ENCODE measurements at regions not wholly inside any gene's neighbourhood (a gene's known extent, or its start where the extent isn't known, plus 50 kb on each side); places are given as distances from the start of the nearest gene placed in this dataset.
"Not testable (repeated sequence)": the region's sequence is repeated elsewhere in the genome, so short reads cannot be mapped to it uniquely, and the experiment has no call there.

DNA sequence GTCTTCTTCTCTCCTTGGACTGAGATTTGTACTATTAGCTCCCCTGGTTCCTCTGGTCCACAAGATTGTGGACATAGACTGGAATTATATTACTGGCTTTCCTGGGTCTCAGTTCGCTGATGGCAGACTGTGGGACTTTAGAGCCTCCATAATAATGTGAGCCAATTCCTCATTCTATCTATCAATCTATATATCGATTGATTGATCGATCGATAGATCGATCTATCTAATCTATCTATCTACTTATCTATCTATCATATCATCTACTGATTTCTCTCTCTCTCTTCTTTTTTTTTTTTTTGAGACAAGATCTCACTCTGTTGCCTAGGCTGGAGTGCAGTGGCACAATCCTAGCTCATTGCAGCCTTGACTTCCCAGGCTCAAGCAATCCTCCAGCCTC, 51.5 kb upstream of the DDR1 start:
- no peak for FAIRE-seq

DNA sequence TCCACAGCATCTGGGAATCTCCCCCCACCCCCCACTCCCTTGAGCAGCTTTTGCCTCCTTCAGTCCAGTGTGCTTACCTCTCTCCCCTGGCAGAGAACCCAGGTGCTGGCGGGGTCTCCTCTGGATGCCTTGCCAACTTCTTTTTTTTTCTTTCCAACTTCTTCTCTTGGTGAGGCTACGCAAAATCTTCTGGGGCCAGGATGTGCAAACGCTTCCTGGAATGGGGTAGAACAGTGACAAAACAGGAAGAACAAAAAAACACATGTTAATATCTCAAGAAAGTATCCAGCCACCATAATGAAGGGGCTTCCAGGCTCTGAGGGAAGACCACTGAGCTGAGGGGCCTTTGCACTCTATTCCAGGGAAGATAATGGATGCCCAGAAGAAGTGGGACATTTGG, 53.9 kb upstream of the DDR1 start:
- no peak for FAIRE-seq

DNA sequence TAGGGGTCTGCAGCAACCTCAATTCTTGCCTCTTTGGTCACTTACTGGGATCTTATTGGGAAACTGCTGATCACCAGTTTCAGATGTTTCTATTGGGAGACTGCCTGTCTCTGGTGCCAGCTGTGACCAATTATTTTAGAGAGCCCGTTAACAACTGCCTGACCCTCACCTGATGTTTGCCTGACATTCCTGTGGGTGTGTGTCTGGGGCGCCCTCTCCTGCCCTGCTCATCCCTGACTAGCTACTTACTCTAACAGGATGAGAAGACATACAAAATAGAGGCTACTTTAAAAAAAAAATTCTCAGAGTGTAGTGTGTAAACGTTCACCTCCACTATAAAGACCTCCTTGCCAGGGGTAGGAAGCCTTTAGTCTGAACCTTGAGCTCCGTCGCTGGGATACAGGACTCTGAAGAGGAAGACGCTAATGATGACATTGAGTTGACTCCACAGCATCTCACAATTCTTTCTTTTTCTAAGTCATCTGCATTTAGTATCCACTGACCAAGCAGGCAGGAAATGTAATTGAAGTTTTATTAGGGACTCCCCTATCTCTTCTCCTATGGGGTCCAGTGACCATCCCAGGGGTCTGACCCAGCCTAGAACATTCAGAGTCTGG, 54.6 kb upstream of the DDR1 start:
- no peak for FAIRE-seq

DNA sequence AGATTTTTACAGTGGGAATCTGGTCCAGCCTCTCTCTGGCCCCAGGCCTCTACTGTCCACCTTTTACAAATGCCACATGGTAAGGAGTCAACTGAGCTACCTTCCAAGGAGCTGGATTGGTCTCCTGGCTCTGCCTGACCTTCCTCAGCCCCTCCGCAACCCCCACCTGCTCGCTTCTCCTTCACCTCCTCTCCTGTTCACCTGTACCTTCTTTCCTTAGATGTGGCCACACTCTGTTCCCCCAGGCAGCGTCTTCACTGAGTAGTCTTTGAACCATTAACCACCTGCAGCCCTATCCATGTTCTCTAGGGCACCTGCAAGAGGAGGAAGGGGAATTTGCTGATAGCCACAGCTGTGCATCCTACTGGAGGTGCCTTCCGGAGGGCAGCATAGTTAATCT, 55.3 kb upstream of the DDR1 start:
- FAIRE-seq, result no peak

DNA sequence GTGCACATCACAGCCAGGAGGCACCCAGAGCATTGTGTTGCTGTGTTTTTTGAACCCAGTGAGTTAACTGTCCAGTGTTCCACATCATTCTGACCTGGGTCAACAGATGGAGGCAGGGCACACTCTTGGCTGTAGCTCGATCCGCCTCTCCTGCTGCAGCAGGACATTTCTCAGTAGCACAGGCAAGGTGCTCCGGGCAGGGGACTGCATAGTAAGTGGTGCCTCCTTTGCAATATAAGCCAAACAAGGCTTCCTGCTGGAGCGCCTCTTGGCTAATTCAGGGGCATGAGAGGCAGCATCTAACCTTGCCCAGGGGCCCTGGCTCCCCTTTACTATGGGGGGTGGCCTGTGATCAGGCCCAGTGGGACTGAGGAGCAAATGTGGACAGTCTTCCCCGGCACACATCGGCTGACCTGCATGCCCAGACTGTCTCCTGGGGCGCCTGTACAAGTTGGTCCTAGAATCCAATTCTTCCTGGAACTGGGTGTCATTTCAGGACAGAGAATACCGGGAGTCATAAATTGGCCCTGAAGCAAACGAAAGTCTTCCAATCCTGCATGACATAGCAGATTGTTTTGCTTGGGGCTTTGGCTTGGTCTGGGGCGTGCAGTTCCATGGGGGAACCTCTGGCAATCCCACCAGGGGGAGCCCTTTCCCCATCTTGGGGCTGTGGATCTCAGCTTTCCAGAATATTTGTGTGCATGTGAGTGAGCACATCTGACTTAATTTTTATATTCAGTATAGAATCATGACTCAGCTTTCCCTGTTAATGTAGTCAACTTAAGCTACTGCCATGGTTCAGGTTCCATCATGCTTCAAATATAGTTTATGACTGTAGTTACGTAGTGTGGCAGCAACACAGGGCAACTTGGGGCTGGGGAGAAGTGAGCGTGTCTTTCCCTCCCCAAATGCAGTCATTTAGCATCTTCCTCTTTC, 56.0 kb upstream of the DDR1 start:
- FAIRE-seq, result peak; percentile 97

DNA sequence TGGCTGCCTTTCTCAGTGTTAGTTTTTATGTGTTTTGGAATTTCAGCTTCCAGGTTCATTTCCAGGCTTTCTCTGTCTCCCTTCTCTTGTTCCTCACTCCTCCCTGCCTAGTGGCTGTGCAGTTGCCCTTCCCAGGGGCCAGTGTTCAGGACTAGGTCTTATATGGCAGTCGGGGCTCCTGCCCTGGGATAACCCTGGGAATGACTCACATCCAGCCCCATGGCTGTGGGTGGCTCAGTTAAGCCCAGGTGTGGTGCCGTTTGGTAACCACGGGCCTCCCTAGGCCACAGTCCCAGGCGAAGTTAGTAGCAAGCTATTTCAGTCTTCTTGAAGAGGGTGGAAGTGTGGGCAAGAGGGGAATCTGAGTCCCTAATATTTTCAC, 57.4 kb upstream of the DDR1 start:
- no peak for FAIRE-seq

DNA sequence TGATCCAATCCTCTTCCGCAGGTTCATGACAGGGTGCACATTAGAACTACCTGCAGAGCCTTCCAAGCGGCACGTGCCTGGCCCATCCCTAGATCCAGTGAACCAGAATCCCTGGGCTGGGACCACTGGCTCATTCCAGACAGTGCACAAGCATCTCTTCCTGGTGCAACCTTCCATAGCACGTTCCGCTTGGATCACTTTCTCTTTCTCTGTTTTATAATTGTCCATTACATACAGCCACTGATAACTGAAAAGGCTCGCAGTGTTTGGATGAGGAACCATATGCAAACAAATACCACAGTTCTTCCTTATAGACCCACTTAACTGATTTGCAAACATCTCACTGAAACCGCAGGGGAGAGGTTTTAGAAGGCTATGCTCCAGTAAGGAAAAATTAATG, 59.6 kb upstream of the DDR1 start:
- no peak for FAIRE-seq

- FAIRE-seq, result no peak
Measured at GRCh38 chr6:30823534-30823865, 60.8 kb upstream of the DDR1 start.

GRCh38 chr6:30821862-30822784, 62.2 kb upstream of the DDR1 start:
- peak; percentile 64 for FAIRE-seq

- no peak for FAIRE-seq
Measured at GRCh38 chr6:30820193-30820592, 64.1 kb upstream of the DDR1 start.

DNA sequence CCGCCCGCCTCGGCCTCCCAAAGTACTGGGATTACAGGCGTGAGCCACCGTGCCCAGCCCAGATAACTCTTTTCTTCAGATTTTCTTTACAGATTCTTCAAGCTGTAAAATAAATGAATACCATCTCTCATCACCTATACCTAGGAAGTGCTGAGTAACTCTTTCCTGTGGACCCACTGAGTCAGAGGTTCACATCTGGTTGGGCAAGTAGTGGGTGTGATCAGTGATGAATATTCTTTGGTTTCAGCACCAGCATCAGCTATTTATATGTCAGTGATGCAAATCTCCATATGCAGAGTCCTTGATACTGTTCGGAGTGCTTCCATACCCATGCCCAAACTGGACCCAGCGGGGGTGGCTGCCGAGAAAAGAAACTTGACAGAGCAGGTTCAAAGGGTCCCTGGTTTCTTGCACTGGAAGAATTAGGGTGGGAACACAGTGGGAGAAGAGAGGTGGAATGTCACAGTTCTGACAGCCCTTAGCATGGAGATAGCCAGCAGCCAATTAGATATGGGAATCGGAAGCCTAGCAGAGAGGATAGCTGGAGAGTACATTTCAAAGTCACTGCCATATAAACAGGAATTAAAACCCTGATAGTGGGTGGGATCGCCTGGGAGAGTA, 64.9 kb upstream of the DDR1 start:
- no peak for FAIRE-seq

DNA sequence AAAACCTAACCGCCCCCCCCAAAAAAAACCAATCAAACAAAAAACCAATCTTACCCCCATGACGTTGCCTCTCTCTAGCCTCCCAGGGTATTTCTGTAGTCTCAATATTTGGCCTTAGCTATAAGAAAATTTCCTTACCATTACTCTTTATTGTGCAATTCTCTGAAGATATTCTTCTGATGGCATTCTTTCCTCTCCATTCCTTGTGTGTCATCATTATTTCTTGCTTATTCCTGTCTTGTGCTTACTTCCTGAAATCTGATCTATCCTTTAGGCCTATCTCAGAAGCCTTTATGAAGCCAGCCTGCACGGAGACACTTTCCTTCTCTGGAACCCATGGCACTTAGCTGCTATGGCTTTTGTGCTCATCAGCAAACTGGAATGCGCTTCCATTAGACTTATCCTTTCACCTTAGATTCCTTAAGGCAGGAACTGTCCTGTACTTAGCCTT, 65.9 kb upstream of the DDR1 start:
- FAIRE-seq, result no peak

DNA sequence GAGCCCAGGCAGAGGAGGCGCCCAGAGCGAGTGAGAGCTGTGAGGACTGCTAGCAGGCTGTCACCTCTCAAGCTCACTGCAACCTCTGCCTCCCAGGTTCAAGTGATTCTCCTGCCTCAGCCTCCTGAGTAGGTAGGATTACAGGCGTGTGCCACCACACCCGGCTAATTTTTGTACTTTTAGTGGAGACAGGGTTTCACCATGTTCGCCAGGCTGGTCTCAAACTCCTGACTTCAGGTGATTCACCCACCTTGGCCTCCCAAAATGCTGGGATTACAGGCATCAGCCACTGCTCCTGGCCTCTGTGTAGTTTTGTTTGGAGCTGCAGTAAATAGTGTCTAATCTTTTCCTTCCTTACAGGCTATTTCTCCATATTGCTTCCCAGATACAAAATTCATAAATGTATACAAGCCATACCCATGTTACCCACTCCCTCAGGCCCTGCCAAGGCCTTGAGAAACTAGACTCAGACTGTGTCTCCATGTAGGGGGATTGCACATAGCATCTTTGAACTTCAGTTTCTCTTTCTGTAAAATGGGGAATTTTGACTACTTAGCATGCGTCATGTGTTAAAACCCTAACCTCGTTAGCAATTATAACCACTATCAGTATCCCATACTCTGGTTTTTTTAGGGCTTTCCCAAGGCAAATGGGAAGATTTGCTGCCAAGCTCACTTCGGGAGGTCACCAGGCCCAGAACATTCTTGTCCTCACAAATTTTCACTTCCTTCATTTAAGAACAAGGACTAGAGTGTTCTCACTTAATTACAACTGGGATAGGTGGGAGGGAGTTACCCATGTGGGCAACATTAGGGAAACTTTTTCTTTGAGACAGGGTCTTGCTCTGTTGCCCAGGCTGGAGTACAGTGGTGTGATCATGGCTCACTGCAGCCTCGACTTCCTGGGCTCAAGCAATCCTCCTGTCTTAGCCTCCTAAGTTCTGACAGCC, 67.3 kb upstream of the DDR1 start:
- FAIRE-seq, result no peak

DNA sequence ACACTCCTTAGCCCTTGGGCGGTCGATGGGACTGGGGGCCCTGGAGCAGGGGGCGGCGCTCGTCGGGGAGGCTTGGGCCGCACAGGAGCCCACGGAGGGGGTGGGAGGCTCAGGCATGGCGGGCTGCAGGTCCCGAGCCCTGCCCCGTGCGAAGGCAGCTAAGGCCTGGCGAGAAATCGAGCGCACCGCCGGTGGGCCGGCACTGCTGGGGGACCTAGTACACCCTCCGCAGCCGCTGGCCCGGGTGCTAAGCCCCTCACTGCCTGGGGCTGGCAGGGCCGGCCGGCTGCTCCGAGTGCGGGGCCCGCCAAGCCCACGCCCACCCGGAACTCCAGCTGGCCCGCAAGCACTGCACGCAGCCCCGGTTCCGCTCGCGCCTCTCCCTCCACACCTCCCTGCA, 68.0 kb upstream of the DDR1 start:
- FAIRE-seq, result not testable (repeated sequence)

DNA sequence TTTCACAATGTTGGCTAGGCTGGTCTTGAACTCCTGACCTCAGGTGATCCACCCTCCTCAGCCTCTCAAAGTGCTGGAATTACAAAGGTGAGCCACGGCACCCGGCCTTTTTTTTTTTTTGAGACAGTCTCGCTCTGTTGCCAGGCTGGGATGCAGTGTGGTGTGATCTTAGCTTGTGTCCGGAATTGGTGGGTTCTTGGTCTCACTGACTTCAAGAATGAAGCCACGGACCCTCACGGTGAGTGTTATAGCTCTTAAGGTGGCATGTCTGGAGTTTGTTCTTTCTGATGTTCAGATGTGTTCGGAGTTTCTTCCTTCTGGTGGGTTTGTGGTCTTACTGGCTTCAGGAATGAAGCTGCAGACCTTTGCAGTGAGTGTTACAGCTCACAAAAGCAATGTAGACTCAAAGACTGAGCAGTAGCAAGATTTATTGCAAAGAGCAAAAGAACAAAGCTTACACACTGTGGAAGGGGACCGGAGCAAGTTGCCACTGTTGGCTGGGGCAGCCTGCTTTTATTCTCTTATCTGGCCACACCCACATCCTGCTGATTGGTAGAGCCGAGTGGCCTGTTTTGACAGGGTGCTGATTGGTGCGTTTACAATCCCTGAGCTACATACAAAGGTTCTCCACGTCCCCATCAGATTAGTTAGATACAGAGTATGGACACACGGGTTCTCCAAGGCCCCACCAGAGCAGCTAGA, 69.1 kb upstream of the DDR1 start:
- not testable (repeated sequence) for FAIRE-seq

GRCh38 chr6:30814146-30815040, 69.9 kb upstream of the DDR1 start:
- FAIRE-seq, result peak; percentile 86

DNA sequence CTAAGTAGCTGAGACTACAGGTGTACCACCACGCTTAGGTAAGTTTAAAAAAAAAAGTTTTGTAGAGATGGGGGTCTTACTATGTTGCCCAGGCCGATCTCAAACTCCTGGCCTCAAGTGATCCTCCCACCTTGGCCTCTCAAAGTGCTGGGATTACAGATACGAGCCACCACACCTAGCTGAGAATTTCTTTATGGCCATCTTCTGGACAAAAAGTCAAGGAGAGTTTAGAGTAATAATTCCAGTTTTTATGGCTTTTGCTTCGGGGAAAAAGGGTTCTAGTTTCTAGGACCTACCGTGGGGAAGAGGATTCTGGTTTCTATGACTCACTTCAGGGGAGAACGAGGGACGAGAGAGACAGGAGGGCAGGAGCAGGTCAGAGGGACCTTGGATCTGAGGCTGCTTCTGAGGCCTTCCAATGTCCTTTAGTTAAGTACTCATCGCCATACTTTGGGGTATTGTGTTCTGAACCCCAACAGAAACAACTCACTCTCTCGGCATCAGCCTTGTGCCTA, 69.3 kb upstream of the IER3 start:
- FAIRE-seq, result no peak

GRCh38 chr6:30810813-30811339, 66.5 kb upstream of the IER3 start:
- FAIRE-seq, result no peak

DNA sequence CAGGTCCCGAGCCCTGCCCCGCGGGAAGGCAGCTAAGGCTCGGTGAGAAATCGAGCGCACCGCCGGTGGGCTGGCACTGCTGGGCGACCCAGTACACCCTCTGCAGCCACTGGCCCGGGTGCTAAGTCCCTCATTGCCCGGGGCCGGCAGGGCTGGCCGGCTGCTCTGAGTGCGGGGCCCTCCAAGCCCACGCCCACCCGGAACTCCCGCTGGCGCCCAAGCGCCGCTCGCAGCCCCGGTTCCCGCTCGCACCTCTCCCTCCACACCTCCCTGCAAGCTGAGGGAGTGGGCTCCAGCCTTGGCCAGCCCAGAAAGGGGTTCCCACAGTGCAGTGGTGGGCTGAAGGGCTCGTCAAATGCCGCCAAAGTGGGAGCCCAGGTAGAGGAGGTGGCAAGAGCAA, 63.2 kb upstream of the IER3 start:
- not testable (repeated sequence) for FAIRE-seq

Measured in G401.6 (cell line).